ENCODE measurements at regions not wholly inside any gene's neighbourhood (a gene's known extent, or its start where the extent isn't known, plus 50 kb on each side); places are given as distances from the start of the nearest gene placed in this dataset.

GRCh38 chr3:165462636-165463334, 266.6 kb upstream of the SLITRK3 start:
- Histone ChIP-seq H3K27me3 (ENCODE audit: control insufficient read depth in 1 of 2, insufficient read depth in 2 of 2, low read length in 1 of 2) (no peaks in the 10 kb centered on the region), H3K36me3 (ENCODE audit: control insufficient read depth in 1 of 2, insufficient read depth in 2 of 2, low read length in 1 of 2) (no peaks in the 10 kb centered on the region), H3K4me1 (ENCODE audit: control insufficient read depth in 1 of 2, insufficient read depth in 2 of 2, low read length in 2 of 2) (peaks cover 0 to 4% of the 10 kb centered on the region in 2 donors), H3K4me3 (ENCODE audit: low read length in 2 of 2) (no peak overlapping the region), H3K27ac (ENCODE audit: low read depth in 1 of 2, low read length in 2 of 2) (no peak overlapping the region), H3K9me3 (ENCODE audit: control insufficient read depth, low read length) (peaks cover 1% of the 10 kb centered on the region)
- DNase-seq (no peak), ATAC-seq (ENCODE audit: low FRiP score) (peak; percentile 30)
- intact Hi-C loops (cut with DNase I), result no loop called here
- WGBS, 2 donors, result 5 to 6% methylated on average over 6 of the region's 6 CpGs

- no peaks in the 10 kb centered on the region for H3K36me3 ChIP-seq (ENCODE audit: control insufficient read depth in 1 of 2, insufficient read depth in 2 of 2, low read length in 1 of 2)
- DNase-seq (no peak), ATAC-seq (ENCODE audit: low FRiP score) (no peak)
- WGBS, 2 donors, result 81 to 82% methylated on average over 15 of the region's 15 CpGs
- peaks cover 1% of the 10 kb centered on the region for H3K9me3 ChIP-seq (ENCODE audit: control insufficient read depth, low read length)
- H3K27ac ChIP-seq (ENCODE audit: low read depth in 1 of 2, low read length in 2 of 2), result no peak overlapping the region
- peaks cover 0 to 4% of the 10 kb centered on the region in 2 donors for H3K4me1 ChIP-seq (ENCODE audit: control insufficient read depth in 1 of 2, insufficient read depth in 2 of 2, low read length in 2 of 2)
- intact Hi-C loops (cut with DNase I), result no loop called here
- no peak overlapping the region for H3K4me3 ChIP-seq (ENCODE audit: low read length in 2 of 2)
- H3K27me3 ChIP-seq (ENCODE audit: control insufficient read depth in 1 of 2, insufficient read depth in 2 of 2, low read length in 1 of 2), result no peaks in the 10 kb centered on the region
Observed at GRCh38 chr3:165459924-165460835, 264.0 kb upstream of the SLITRK3 start.

GRCh38 chr3:165459111-165459510, 262.9 kb upstream of the SLITRK3 start:
- intact Hi-C loops (cut with DNase I), result no loop called here
- no peaks in the 10 kb centered on the region for H3K27me3 ChIP-seq (ENCODE audit: control insufficient read depth in 1 of 2, insufficient read depth in 2 of 2, low read length in 1 of 2)
- H3K27ac ChIP-seq (ENCODE audit: low read depth in 1 of 2, low read length in 2 of 2), result no peak overlapping the region
- H3K9me3 ChIP-seq (ENCODE audit: control insufficient read depth, low read length), result peaks cover 4% of the 10 kb centered on the region
- no peaks in the 10 kb centered on the region for H3K36me3 ChIP-seq (ENCODE audit: control insufficient read depth in 1 of 2, insufficient read depth in 2 of 2, low read length in 1 of 2)
- DNase-seq (no peak), ATAC-seq (ENCODE audit: low FRiP score) (no peak)
- no peak overlapping the region for H3K4me3 ChIP-seq (ENCODE audit: low read length in 2 of 2)
- WGBS, 2 donors, result 71% methylated on average over 4 of the region's 4 CpGs
- peaks cover 0 to 4% of the 10 kb centered on the region in 2 donors for H3K4me1 ChIP-seq (ENCODE audit: control insufficient read depth in 1 of 2, insufficient read depth in 2 of 2, low read length in 2 of 2)

GRCh38 chr3:165457096-165457495, 260.9 kb upstream of the SLITRK3 start:
- no peaks in the 10 kb centered on the region for H3K36me3 ChIP-seq (ENCODE audit: control insufficient read depth in 1 of 2, insufficient read depth in 2 of 2, low read length in 1 of 2)
- no peak overlapping the region for H3K27ac ChIP-seq (ENCODE audit: low read depth in 1 of 2, low read length in 2 of 2)
- no peaks in the 10 kb centered on the region for H3K4me1 ChIP-seq (ENCODE audit: control insufficient read depth in 1 of 2, insufficient read depth in 2 of 2, low read length in 2 of 2)
- H3K4me3 ChIP-seq (ENCODE audit: low read length in 2 of 2), result no peak overlapping the region
- no peaks in the 10 kb centered on the region for H3K27me3 ChIP-seq (ENCODE audit: control insufficient read depth in 1 of 2, insufficient read depth in 2 of 2, low read length in 1 of 2)
- peaks cover 4% of the 10 kb centered on the region for H3K9me3 ChIP-seq (ENCODE audit: control insufficient read depth, low read length)
- ATAC-seq (ENCODE audit: low FRiP score) (no peak), DNase-seq (no peak)
- WGBS, 2 donors, result 62 to 64% methylated on average over 5 to 6 of the region's 6 CpGs
- intact Hi-C loops (cut with DNase I), result no loop called here

- Histone ChIP-seq H3K4me3 (ENCODE audit: low read length in 2 of 2) (no peak overlapping the region), H3K4me1 (ENCODE audit: control insufficient read depth in 1 of 2, insufficient read depth in 2 of 2, low read length in 2 of 2) (no peaks in the 10 kb centered on the region), H3K27ac (ENCODE audit: low read depth in 1 of 2, low read length in 2 of 2) (no peak overlapping the region), H3K9me3 (ENCODE audit: control insufficient read depth, low read length) (peaks cover 4% of the 10 kb centered on the region), H3K27me3 (ENCODE audit: control insufficient read depth in 1 of 2, insufficient read depth in 2 of 2, low read length in 1 of 2) (no peaks in the 10 kb centered on the region), H3K36me3 (ENCODE audit: control insufficient read depth in 1 of 2, insufficient read depth in 2 of 2, low read length in 1 of 2) (no peaks in the 10 kb centered on the region)
- ATAC-seq (ENCODE audit: low FRiP score), result no peak
- 91% methylated on average over 3 of the region's 3 CpGs for WGBS, 2 donors
- no peak for DNase-seq
- intact Hi-C loops (cut with DNase I), result no loop called here
Observed at GRCh38 chr3:165455793-165456192, 259.6 kb upstream of the SLITRK3 start.

- Histone ChIP-seq H3K4me3 (ENCODE audit: low read length in 2 of 2) (no peak overlapping the region), H3K27me3 (ENCODE audit: control insufficient read depth in 1 of 2, insufficient read depth in 2 of 2, low read length in 1 of 2) (no peaks in the 10 kb centered on the region), H3K4me1 (ENCODE audit: control insufficient read depth in 1 of 2, insufficient read depth in 2 of 2, low read length in 2 of 2) (no peaks in the 10 kb centered on the region), H3K9me3 (ENCODE audit: control insufficient read depth, low read length) (peaks cover 4% of the 10 kb centered on the region), H3K27ac (ENCODE audit: low read depth in 1 of 2, low read length in 2 of 2) (no peak overlapping the region), H3K36me3 (ENCODE audit: control insufficient read depth in 1 of 2, insufficient read depth in 2 of 2, low read length in 1 of 2) (no peaks in the 10 kb centered on the region)
- ATAC-seq (ENCODE audit: low FRiP score), result no peak
- DNase-seq, result no peak
- intact Hi-C loops (cut with DNase I), result no loop called here
- WGBS, 2 donors, result 33 to 45% methylated on average over 2 of the region's 2 CpGs
Observed at GRCh38 chr3:165455360-165455759, 259.2 kb upstream of the SLITRK3 start.

GRCh38 chr3:165451371-165452070, 255.3 kb upstream of the SLITRK3 start:
- Histone ChIP-seq H3K27ac (ENCODE audit: low read depth in 1 of 2, low read length in 2 of 2) (no peak overlapping the region), H3K4me1 (ENCODE audit: control insufficient read depth in 1 of 2, insufficient read depth in 2 of 2, low read length in 2 of 2) (no peaks in the 10 kb centered on the region), H3K27me3 (ENCODE audit: control insufficient read depth in 1 of 2, insufficient read depth in 2 of 2, low read length in 1 of 2) (no peaks in the 10 kb centered on the region), H3K4me3 (ENCODE audit: low read length in 2 of 2) (no peak overlapping the region), H3K9me3 (ENCODE audit: control insufficient read depth, low read length) (peaks cover 3% of the 10 kb centered on the region), H3K36me3 (ENCODE audit: control insufficient read depth in 1 of 2, insufficient read depth in 2 of 2, low read length in 1 of 2) (no peaks in the 10 kb centered on the region)
- intact Hi-C loops (cut with DNase I), result no loop called here
- no peak for DNase-seq
- 88 to 89% methylated on average over 4 of the region's 4 CpGs for WGBS, 2 donors
- no peak for ATAC-seq (ENCODE audit: low FRiP score)

- 88 to 91% methylated on average over 3 of the region's 3 CpGs for WGBS, 2 donors
- no peaks in the 10 kb centered on the region for H3K4me1 ChIP-seq (ENCODE audit: control insufficient read depth in 1 of 2, insufficient read depth in 2 of 2, low read length in 2 of 2)
- H3K36me3 ChIP-seq (ENCODE audit: control insufficient read depth in 1 of 2, insufficient read depth in 2 of 2, low read length in 1 of 2), result no peaks in the 10 kb centered on the region
- DNase-seq, result no peak
- intact Hi-C loops (cut with DNase I), result no loop called here
- H3K4me3 ChIP-seq (ENCODE audit: low read length in 2 of 2), result no peak overlapping the region
- H3K27me3 ChIP-seq (ENCODE audit: control insufficient read depth in 1 of 2, insufficient read depth in 2 of 2, low read length in 1 of 2), result no peaks in the 10 kb centered on the region
- H3K27ac ChIP-seq (ENCODE audit: low read depth in 1 of 2, low read length in 2 of 2), result no peak overlapping the region
- H3K9me3 ChIP-seq (ENCODE audit: control insufficient read depth, low read length), result peaks cover 3% of the 10 kb centered on the region
- ATAC-seq (ENCODE audit: low FRiP score), result no peak
Observed at GRCh38 chr3:165446555-165446954, 250.4 kb upstream of the SLITRK3 start.

Data from aorta (tissue), 5 donors.